SK-N-MC (cell line): ENCODE measurements at regions not wholly inside any gene's neighbourhood (a gene's known extent, or its start where the extent isn't known, plus 50 kb on each side); places are given as distances from the start of the nearest gene placed in this dataset.

ENCODE experiments used
- EZH2 ChIP-seq: fragments of 200-600 bp; sonication (generic); IDR thresholded peaks from one replicate; pipeline ENCODE4 v1.6.1; 2017; ENCODE audit warnings: antibody characterized with exemption
- POLR2AphosphoS5 ChIP-seq: IDR thresholded peaks from 2 replicates; pipeline ENCODE4 v1.6.1; 2012; ENCODE audit warnings: mild to moderate bottlenecking, low read depth, low read length, borderline replicate concordance

DNA sequence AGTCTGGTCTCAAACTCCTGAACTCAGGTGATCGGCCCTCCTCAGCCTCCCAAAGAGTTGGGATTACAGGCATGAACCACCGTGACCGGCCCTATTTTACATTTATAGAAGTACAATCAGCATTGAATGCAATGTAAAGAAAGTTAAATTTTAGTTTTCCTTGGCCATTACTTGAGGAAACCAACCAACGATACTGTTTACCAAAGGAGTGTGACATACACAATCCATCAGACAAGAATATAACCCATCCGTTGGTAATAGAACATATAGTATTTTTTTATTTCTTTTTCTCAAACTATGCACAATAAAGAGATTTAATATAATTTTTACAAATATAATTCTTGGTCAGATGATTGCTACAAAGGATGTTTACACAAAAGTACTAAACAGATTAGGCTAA is 63.1 kb upstream of the MOCS2 start:
- TF ChIP-seq POLR2AphosphoS5 = no peak
- no peak for TF ChIP-seq EZH2
